ENCODE measurements at regions not wholly inside any gene's neighbourhood (a gene's known extent, or its start where the extent isn't known, plus 50 kb on each side); places are given as distances from the start of the nearest gene placed in this dataset.
A peak's percentile ranks its signal among the peaks of the same experiment; 100 is the strongest.

DNA sequence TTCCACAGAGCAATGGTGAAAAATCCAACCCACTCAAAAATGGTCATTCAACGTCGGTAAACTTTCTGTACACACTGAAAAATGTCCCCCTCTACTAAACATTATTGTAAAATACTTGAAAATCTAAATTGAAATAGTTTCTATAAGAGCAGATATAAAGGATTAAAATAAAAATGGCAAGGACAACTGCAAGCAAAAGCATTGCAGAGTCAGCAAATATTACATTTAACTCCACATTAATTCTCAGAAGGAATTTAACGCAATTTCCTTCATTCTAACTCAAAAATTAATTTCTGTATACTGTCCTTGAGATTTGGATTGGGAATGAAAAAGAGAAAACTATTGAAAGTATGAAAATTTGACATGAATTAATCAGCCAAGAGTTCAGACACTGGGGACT, 64.4 kb upstream of the SSBP2 start:
- peaks cover 15% of the 10 kb centered on the region for H3K4me1 ChIP-seq (ENCODE audit: insufficient read depth, low read length)
- no peak for TF ChIP-seq CTCF (IDR thresholded peaks at IDR 0.05)
- no peaks in the 10 kb centered on the region for H3K36me3 ChIP-seq (ENCODE audit: insufficient read depth, low read length)
- ChIA-PET POLR2A (no interaction called here), CTCF (no interaction called here)
- Mint-ChIP-seq H3K4me3 (no peak overlapping the region), H3K9me3 (no peaks in the 10 kb centered on the region), H3K36me3 (ENCODE audit: low read depth) (no peaks in the 10 kb centered on the region), H3K4me1 (ENCODE audit: low read depth) (peaks cover 45% of the 10 kb centered on the region), H3K27me3 (no peaks in the 10 kb centered on the region), H3K27ac (no peak overlapping the region)
- H3K9me3 ChIP-seq (ENCODE audit: control insufficient read depth in 1 of 2, insufficient read depth in 1 of 2, low read length in 2 of 2): no peaks in the 10 kb centered on the region
- ATAC-seq (ENCODE audit: poor library complexity) (no peak), DNase-seq (no peak)
- H3K27ac ChIP-seq (ENCODE audit: low read depth in 1 of 2, low read length in 2 of 2): no peak overlapping the region
- no peaks in the 10 kb centered on the region for H3K27me3 ChIP-seq (ENCODE audit: control insufficient read depth in 1 of 2, insufficient read depth in 2 of 2, low read length in 2 of 2)
- no peak overlapping the region for H3K4me3 ChIP-seq (ENCODE audit: low read length)
- intact Hi-C loops (cut with DNase I, micrococcal nuclease): no loop called here

GRCh38 chr5:81808106-81808505, 57.2 kb upstream of the SSBP2 start:
- CTCF ChIA-PET: no interaction called here

GRCh38 chr5:81805086-81805485, 54.2 kb upstream of the SSBP2 start:
- Histone ChIP-seq H3K27me3 (ENCODE audit: control insufficient read depth in 1 of 2, insufficient read depth in 2 of 2, low read length in 2 of 2) (no peaks in the 10 kb centered on the region), H3K9me3 (ENCODE audit: control insufficient read depth in 1 of 2, insufficient read depth in 1 of 2, low read length in 2 of 2) (no peaks in the 10 kb centered on the region), H3K4me3 (ENCODE audit: low read length) (no peak overlapping the region), H3K4me1 (ENCODE audit: insufficient read depth, low read length) (no peaks in the 10 kb centered on the region), H3K36me3 (ENCODE audit: insufficient read depth, low read length) (no peaks in the 10 kb centered on the region), H3K27ac (ENCODE audit: low read depth in 1 of 2, low read length in 2 of 2) (no peak overlapping the region)
- peaks cover 5% of the 10 kb centered on the region for H3K36me3 Mint-ChIP-seq (ENCODE audit: low read depth)
- ATAC-seq (ENCODE audit: poor library complexity) (no peak), DNase-seq (peak in 1 of 14 experiments; percentile 39)
- no peak overlapping the region for H3K4me3 Mint-ChIP-seq
- TF ChIP-seq CTCF (IDR thresholded peaks at IDR 0.05): no peak
- no peaks in the 10 kb centered on the region for H3K27me3 Mint-ChIP-seq
- peaks cover 16% of the 10 kb centered on the region for H3K9me3 Mint-ChIP-seq
- H3K27ac Mint-ChIP-seq: no peak overlapping the region
- peaks cover 10% of the 10 kb centered on the region for H3K4me1 Mint-ChIP-seq (ENCODE audit: low read depth)
- ChIA-PET POLR2A (interaction anchor here (0.7 kb wide), 1 partner anchor 47 kb away, joined by 3 read pairs; no protein-coding TSS in a partner anchor), CTCF (no interaction called here)
- intact Hi-C loops (cut with DNase I, micrococcal nuclease): no loop called here

More at GRCh38 chr5:81808106-81808505, 57.2 kb upstream of the SSBP2 start:
- Histone ChIP-seq H3K4me3 (ENCODE audit: low read length) (no peak overlapping the region), H3K27ac (ENCODE audit: low read depth in 1 of 2, low read length in 2 of 2) (no peak overlapping the region), H3K4me1 (ENCODE audit: insufficient read depth, low read length) (no peaks in the 10 kb centered on the region), H3K9me3 (ENCODE audit: control insufficient read depth in 1 of 2, insufficient read depth in 1 of 2, low read length in 2 of 2) (no peaks in the 10 kb centered on the region), H3K36me3 (ENCODE audit: insufficient read depth, low read length) (no peaks in the 10 kb centered on the region), H3K27me3 (ENCODE audit: control insufficient read depth in 1 of 2, insufficient read depth in 2 of 2, low read length in 2 of 2) (no peaks in the 10 kb centered on the region)
- ATAC-seq (ENCODE audit: poor library complexity): no peak
- no peak for DNase-seq
- peaks cover 5% of the 10 kb centered on the region for H3K36me3 Mint-ChIP-seq (ENCODE audit: low read depth)
- H3K27me3 Mint-ChIP-seq: no peaks in the 10 kb centered on the region
- POLR2A ChIA-PET: interaction anchor here (1.1 kb wide), 1 partner anchor 9 kb away, joined by 3 read pairs; no protein-coding TSS in a partner anchor
- no peak for TF ChIP-seq CTCF (IDR thresholded peaks at IDR 0.05)
- intact Hi-C loops (cut with DNase I, micrococcal nuclease): no loop called here
- no peak overlapping the region for H3K4me3 Mint-ChIP-seq
- H3K4me1 Mint-ChIP-seq (ENCODE audit: low read depth): peaks cover 10% of the 10 kb centered on the region
- no peak overlapping the region for H3K27ac Mint-ChIP-seq
- H3K9me3 Mint-ChIP-seq: peaks cover 16% of the 10 kb centered on the region

Data from CD4-positive, alpha-beta T cell (primary cell).